ENCODE measurements at regions not wholly inside any gene's neighbourhood (a gene's known extent, or its start where the extent isn't known, plus 50 kb on each side); places are given as distances from the start of the nearest gene placed in this dataset.

GRCh38 chr19:31940396-31940795 is 405.0 kb upstream of the ZNF507 start:
- no peak for DNase-seq (ENCODE audit: low spot score)

GRCh38 chr19:31943191-31943661 is 402.2 kb upstream of the ZNF507 start:
- DNase-seq (ENCODE audit: low spot score), result no peak

- DNase-seq (ENCODE audit: low spot score), result no peak
Observed at GRCh38 chr19:31943778-31944177, 401.6 kb upstream of the ZNF507 start.

GRCh38 chr19:31944326-31944725 is 401.1 kb upstream of the ZNF507 start:
- no peak for DNase-seq (ENCODE audit: low spot score)

GRCh38 chr19:31946491-31946890 is 398.9 kb upstream of the ZNF507 start:
- DNase-seq (ENCODE audit: low spot score), result no peak

- no peak for DNase-seq (ENCODE audit: low spot score)
Observed at GRCh38 chr19:31947436-31948115, 397.8 kb upstream of the ZNF507 start.

- DNase-seq (ENCODE audit: low spot score), result no peak
Observed at GRCh38 chr19:31952693-31953092, 392.7 kb upstream of the ZNF507 start.

GRCh38 chr19:31955061-31955460 is 390.3 kb upstream of the ZNF507 start:
- no peak for DNase-seq (ENCODE audit: low spot score)

- no peak for DNase-seq (ENCODE audit: low spot score)
Observed at GRCh38 chr19:31955884-31956283, 389.5 kb upstream of the ZNF507 start.

GRCh38 chr19:31956771-31957392 is 388.5 kb upstream of the ZNF507 start:
- no peak for DNase-seq (ENCODE audit: low spot score)

- peak; percentile 83 for DNase-seq (ENCODE audit: low spot score)
Observed at GRCh38 chr19:31957711-31958110, 387.7 kb upstream of the ZNF507 start.

- no peak for DNase-seq (ENCODE audit: low spot score)
Observed at GRCh38 chr19:31959527-31960018, 385.8 kb upstream of the ZNF507 start.

GRCh38 chr19:31960474-31960873 is 384.9 kb upstream of the ZNF507 start:
- peak; percentile 95 for DNase-seq (ENCODE audit: low spot score)

GRCh38 chr19:31961191-31961590 is 384.2 kb upstream of the ZNF507 start:
- DNase-seq (ENCODE audit: low spot score), result no peak

- no peak for DNase-seq (ENCODE audit: low spot score)
Observed at GRCh38 chr19:31961667-31962066, 383.7 kb upstream of the ZNF507 start.

- peak; percentile 75 for DNase-seq (ENCODE audit: low spot score)
Observed at GRCh38 chr19:31962561-31962996, 382.8 kb upstream of the ZNF507 start.

- peak; percentile 39 for DNase-seq (ENCODE audit: low spot score)
Observed at GRCh38 chr19:31963746-31964145, 381.7 kb upstream of the ZNF507 start.

GRCh38 chr19:31969016-31969415 is 376.4 kb upstream of the ZNF507 start:
- no peak for DNase-seq (ENCODE audit: low spot score)

GRCh38 chr19:31970027-31970461 is 375.4 kb upstream of the ZNF507 start:
- DNase-seq (ENCODE audit: low spot score), result no peak

- no peak for DNase-seq (ENCODE audit: low spot score)
Observed at GRCh38 chr19:31974290-31974689, 371.1 kb upstream of the ZNF507 start.

- no peak for DNase-seq (ENCODE audit: low spot score)
Observed at GRCh38 chr19:31974941-31975340, 370.5 kb upstream of the ZNF507 start.

GRCh38 chr19:31975461-31975860 is 369.9 kb upstream of the ZNF507 start:
- DNase-seq (ENCODE audit: low spot score), result no peak
